ENCODE measurements at regions not wholly inside any gene's neighbourhood (a gene's known extent, or its start where the extent isn't known, plus 50 kb on each side); places are given as distances from the start of the nearest gene placed in this dataset.

GRCh38 chr13:76000131-76000530, 364.0 kb downstream of the LMO7 start:
- H3K36me3 ChIP-seq = no peaks in the 10 kb centered on the region
- H3K4me1 ChIP-seq = no peaks in the 10 kb centered on the region
- no peak overlapping the region for H3K27ac ChIP-seq
- DNase-seq (no peak), ATAC-seq (ENCODE audit: low FRiP score in 2 of 2) (no peak)
- no peaks in the 10 kb centered on the region for H3K9me3 ChIP-seq
- no peak overlapping the region for H3K4me3 ChIP-seq
- TF ChIP-seq POLR2A (IDR thresholded peaks at IDR 0.05) = no peak
- TF ChIP-seq POLR2AphosphoS5 (IDR thresholded peaks at IDR 0.05) = no peak
- TF ChIP-seq, protein P1, sequence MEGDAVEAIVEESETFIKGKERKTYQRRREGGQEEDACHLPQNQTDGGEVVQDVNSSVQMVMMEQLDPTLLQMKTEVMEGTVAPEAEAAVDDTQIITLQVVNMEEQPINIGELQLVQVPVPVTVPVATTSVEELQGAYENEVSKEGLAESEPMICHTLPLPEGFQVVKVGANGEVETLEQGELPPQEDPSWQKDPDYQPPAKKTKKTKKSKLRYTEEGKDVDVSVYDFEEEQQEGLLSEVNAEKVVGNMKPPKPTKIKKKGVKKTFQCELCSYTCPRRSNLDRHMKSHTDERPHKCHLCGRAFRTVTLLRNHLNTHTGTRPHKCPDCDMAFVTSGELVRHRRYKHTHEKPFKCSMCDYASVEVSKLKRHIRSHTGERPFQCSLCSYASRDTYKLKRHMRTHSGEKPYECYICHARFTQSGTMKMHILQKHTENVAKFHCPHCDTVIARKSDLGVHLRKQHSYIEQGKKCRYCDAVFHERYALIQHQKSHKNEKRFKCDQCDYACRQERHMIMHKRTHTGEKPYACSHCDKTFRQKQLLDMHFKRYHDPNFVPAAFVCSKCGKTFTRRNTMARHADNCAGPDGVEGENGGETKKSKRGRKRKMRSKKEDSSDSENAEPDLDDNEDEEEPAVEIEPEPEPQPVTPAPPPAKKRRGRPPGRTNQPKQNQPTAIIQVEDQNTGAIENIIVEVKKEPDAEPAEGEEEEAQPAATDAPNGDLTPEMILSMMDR (IDR thresholded peaks at IDR 0.05) = no peak
- TF ChIP-seq EP300 (IDR thresholded peaks at IDR 0.05) = no peak
- no peaks in the 10 kb centered on the region for H3K27me3 ChIP-seq
- 19 to 32% methylated on average over 1 of the region's 1 CpG for WGBS, 2 donors

- TF ChIP-seq, protein P1 (IDR thresholded peaks at IDR 0.05) = no peak
- TF ChIP-seq POLR2A (IDR thresholded peaks at IDR 0.05) = no peak
- TF ChIP-seq POLR2AphosphoS5 (IDR thresholded peaks at IDR 0.05) = no peak
- no peak for TF ChIP-seq EP300 (IDR thresholded peaks at IDR 0.05)
- Histone ChIP-seq H3K27ac (no peak overlapping the region), H3K27me3 (no peaks in the 10 kb centered on the region), H3K9me3 (no peaks in the 10 kb centered on the region), H3K4me3 (no peak overlapping the region), H3K36me3 (no peaks in the 10 kb centered on the region), H3K4me1 (no peaks in the 10 kb centered on the region)
- 79 to 96% methylated on average over 2 of the region's 2 CpGs for WGBS, 2 donors
- ATAC-seq (ENCODE audit: low FRiP score in 2 of 2) (no peak), DNase-seq (no peak)
These were observed 360.5 kb downstream of the LMO7 start for GRCh38 chr13:75996582-75996981.

DNA sequence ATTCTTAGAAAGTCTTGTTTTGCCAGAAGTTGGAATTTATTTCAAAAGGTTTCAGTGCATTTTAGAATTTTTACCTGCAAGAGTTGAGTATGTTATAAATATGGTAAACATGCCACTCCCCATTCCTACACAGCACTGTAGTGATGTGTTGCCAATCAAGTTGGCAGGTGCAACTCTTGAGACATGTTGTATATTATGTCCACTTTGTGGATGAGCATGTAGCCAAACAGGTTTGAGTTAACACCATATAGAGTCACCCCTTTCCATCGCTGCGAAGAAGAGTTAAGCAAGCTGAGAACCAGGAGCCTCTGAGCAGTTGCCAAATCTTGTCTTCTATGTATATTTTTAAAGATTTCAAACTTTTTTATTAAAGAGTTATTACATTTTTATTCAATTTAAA, 359.8 kb downstream of the LMO7 start:
- TF ChIP-seq EP300 (IDR thresholded peaks at IDR 0.05) = no peak
- TF ChIP-seq, protein P1 (IDR thresholded peaks at IDR 0.05) = no peak
- no peak for TF ChIP-seq POLR2A (IDR thresholded peaks at IDR 0.05)
- TF ChIP-seq POLR2AphosphoS5 (IDR thresholded peaks at IDR 0.05) = no peak
- no peaks in the 10 kb centered on the region for H3K27me3 ChIP-seq
- DNase-seq = no peak
- H3K9me3 ChIP-seq = no peaks in the 10 kb centered on the region
- H3K4me3 ChIP-seq = no peak overlapping the region
- H3K36me3 ChIP-seq = no peaks in the 10 kb centered on the region
- ATAC-seq (ENCODE audit: low FRiP score in 2 of 2) = no peak
- no peaks in the 10 kb centered on the region for H3K4me1 ChIP-seq
- no peak overlapping the region for H3K27ac ChIP-seq
- 77 to 80% methylated on average over 2 of the region's 2 CpGs for WGBS, 2 donors

DNA sequence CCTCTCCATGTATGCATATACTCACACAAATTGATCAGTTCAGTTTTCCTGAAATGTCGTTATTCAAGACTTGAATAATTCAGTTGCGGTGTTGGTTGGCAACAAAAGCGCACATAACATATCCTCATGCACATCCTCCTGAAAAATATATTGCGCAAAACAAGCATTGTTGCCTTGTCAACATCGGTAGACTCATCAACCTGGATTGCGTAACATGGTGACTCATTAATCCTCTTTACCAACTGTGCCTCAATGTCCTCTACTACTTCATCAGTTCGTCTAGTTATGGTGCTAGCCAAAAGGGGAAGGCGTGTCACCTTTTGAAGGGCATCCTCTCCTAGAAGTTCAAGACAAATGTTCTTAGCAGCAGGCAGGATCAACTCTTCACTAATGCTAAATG, 357.7 kb downstream of the LMO7 start:
- Histone ChIP-seq H3K4me3 (no peak overlapping the region), H3K9me3 (no peaks in the 10 kb centered on the region), H3K27me3 (no peaks in the 10 kb centered on the region), H3K27ac (no peak overlapping the region), H3K4me1 (no peaks in the 10 kb centered on the region), H3K36me3 (no peaks in the 10 kb centered on the region)
- TF ChIP-seq POLR2A (IDR thresholded peaks at IDR 0.05) (no peak), EP300 (IDR thresholded peaks at IDR 0.05) (no peak), POLR2AphosphoS5 (IDR thresholded peaks at IDR 0.05) (no peak)
- TF ChIP-seq, protein P1 (IDR thresholded peaks at IDR 0.05) = no peak
- ATAC-seq (ENCODE audit: low FRiP score in 2 of 2) (no peak), DNase-seq (no peak)
- 89 to 93% methylated on average over 8 of the region's 8 CpGs for WGBS, 2 donors

DNA sequence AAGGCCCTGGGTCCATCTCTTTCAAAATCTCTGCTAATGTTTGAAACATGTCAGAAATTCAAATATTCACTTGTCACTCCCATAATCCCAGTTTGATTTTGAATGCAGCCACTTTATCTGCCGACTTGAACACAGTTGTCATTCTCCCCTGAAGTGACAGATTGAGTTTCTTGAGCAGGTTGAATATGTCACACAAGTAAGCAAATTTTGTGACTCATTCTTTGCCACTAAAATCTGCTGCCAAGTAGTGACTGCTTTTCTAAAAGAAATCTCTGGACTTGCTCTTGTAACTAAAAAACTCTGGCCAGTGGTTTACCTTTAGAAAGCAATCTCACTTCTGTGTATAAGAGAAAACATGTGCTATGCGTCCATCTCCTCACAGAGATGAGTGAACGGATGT, 357.1 kb downstream of the LMO7 start:
- Histone ChIP-seq H3K4me1 (no peaks in the 10 kb centered on the region), H3K4me3 (no peak overlapping the region), H3K27me3 (no peaks in the 10 kb centered on the region), H3K36me3 (no peaks in the 10 kb centered on the region), H3K9me3 (no peaks in the 10 kb centered on the region), H3K27ac (no peak overlapping the region)
- TF ChIP-seq, protein P1 (IDR thresholded peaks at IDR 0.05) = no peak
- no peak for TF ChIP-seq EP300 (IDR thresholded peaks at IDR 0.05)
- no peak for TF ChIP-seq POLR2AphosphoS5 (IDR thresholded peaks at IDR 0.05)
- no peak for TF ChIP-seq POLR2A (IDR thresholded peaks at IDR 0.05)
- DNase-seq = no peak
- ATAC-seq (ENCODE audit: low FRiP score in 2 of 2) = no peak
- 62 to 80% methylated on average over 3 of the region's 3 CpGs for WGBS, 2 donors

All from upper lobe of left lung (tissue), 6 donors.